ENCODE measurements at regions not wholly inside any gene's neighbourhood (a gene's known extent, or its start where the extent isn't known, plus 50 kb on each side); places are given as distances from the start of the nearest gene placed in this dataset.

DNA sequence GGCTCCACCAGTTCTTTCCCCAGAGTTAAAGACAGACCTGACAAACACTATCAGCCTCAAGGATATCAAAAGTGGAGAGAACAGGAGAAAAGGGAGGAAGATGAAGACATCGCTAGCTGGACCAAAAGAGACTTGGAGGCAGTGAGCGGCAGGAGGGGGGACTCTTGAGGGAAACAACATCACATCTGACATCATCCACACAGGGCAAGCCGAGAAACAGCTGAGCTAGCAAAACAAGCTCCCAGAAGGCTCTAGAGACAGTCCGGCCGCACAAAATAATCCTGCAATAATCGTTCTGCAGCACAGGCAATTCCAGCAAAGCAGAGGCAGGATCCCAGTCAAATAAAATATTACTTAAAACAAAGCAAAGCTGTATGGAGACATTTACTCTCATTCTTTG, 239.8 kb downstream of the EN1 start:
- TF ChIP-seq EP300 (conservative IDR thresholded peaks at IDR 0.05; ENCODE audit: poor library complexity, severe bottlenecking) (no peak), SMC3 (conservative IDR thresholded peaks at IDR 0.05; ENCODE audit: poor library complexity) (no peak), CTCF (IDR thresholded peaks at IDR 0.05; ENCODE audit: poor library complexity, severe bottlenecking) (no peak), MXI1 (conservative IDR thresholded peaks at IDR 0.05; ENCODE audit: poor library complexity, severe bottlenecking) (no peak), TAF1 (IDR thresholded peaks at IDR 0.05; ENCODE audit: low read depth) (no peak), RAD21 (conservative IDR thresholded peaks at IDR 0.05) (no peak), EZH2 (IDR thresholded peaks at IDR 0.05; ENCODE audit: borderline replicate concordance, insufficient read depth, low read length, poor library complexity, severe bottlenecking) (no peak), POLR2AphosphoS5 (IDR thresholded peaks at IDR 0.05) (no peak)
- TF ChIP-seq, protein P1, sequence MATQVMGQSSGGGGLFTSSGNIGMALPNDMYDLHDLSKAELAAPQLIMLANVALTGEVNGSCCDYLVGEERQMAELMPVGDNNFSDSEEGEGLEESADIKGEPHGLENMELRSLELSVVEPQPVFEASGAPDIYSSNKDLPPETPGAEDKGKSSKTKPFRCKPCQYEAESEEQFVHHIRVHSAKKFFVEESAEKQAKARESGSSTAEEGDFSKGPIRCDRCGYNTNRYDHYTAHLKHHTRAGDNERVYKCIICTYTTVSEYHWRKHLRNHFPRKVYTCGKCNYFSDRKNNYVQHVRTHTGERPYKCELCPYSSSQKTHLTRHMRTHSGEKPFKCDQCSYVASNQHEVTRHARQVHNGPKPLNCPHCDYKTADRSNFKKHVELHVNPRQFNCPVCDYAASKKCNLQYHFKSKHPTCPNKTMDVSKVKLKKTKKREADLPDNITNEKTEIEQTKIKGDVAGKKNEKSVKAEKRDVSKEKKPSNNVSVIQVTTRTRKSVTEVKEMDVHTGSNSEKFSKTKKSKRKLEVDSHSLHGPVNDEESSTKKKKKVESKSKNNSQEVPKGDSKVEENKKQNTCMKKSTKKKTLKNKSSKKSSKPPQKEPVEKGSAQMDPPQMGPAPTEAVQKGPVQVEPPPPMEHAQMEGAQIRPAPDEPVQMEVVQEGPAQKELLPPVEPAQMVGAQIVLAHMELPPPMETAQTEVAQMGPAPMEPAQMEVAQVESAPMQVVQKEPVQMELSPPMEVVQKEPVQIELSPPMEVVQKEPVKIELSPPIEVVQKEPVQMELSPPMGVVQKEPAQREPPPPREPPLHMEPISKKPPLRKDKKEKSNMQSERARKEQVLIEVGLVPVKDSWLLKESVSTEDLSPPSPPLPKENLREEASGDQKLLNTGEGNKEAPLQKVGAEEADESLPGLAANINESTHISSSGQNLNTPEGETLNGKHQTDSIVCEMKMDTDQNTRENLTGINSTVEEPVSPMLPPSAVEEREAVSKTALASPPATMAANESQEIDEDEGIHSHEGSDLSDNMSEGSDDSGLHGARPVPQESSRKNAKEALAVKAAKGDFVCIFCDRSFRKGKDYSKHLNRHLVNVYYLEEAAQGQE (IDR thresholded peaks at IDR 0.05; ENCODE audit: borderline replicate concordance): no peak
- no peak overlapping the region for H3K9ac ChIP-seq (ENCODE audit: low read length)
- H2AFZ ChIP-seq (ENCODE audit: low read depth, low read length): no peak overlapping the region
- no peaks in the 10 kb centered on the region for H3K9me2 ChIP-seq (ENCODE audit: insufficient read depth, low read length)
- no peaks in the 10 kb centered on the region for H3K36me3 ChIP-seq (ENCODE audit: insufficient read depth, low read length)
- no peak overlapping the region for H3K4me2 ChIP-seq (ENCODE audit: low read length)
- H3F3A ChIP-seq (ENCODE audit: insufficient read depth, low read length, poor library complexity, severe bottlenecking): no peaks in the 10 kb centered on the region
- H3K79me2 ChIP-seq (replicated peaks; ENCODE audit: insufficient read depth, low read length): no peaks in the 10 kb centered on the region
- H3K27ac ChIP-seq (ENCODE audit: low read length): no peak overlapping the region
- no peaks in the 10 kb centered on the region for H4K20me1 ChIP-seq (ENCODE audit: insufficient read depth)
- H3K27me3 ChIP-seq (ENCODE audit: insufficient read depth, low read depth, low read length): no peaks in the 10 kb centered on the region
- no peaks in the 10 kb centered on the region for H3K9me3 ChIP-seq (ENCODE audit: low read length)
- H3K4me3 ChIP-seq (ENCODE audit: low read length): no peak overlapping the region

GRCh38 chr2:118604811-118605210, 242.6 kb downstream of the EN1 start:
- TF ChIP-seq EP300 (conservative IDR thresholded peaks at IDR 0.05; ENCODE audit: poor library complexity, severe bottlenecking): no peak
- no peak for TF ChIP-seq MXI1 (conservative IDR thresholded peaks at IDR 0.05; ENCODE audit: poor library complexity, severe bottlenecking)
- TF ChIP-seq CTCF (IDR thresholded peaks at IDR 0.05; ENCODE audit: poor library complexity, severe bottlenecking): no peak
- TF ChIP-seq RAD21 (conservative IDR thresholded peaks at IDR 0.05): no peak
- TF ChIP-seq TAF1 (IDR thresholded peaks at IDR 0.05; ENCODE audit: low read depth): no peak
- TF ChIP-seq POLR2AphosphoS5 (IDR thresholded peaks at IDR 0.05): no peak
- TF ChIP-seq EZH2 (IDR thresholded peaks at IDR 0.05; ENCODE audit: borderline replicate concordance, insufficient read depth, low read length, poor library complexity, severe bottlenecking): no peak
- TF ChIP-seq, protein P1 (IDR thresholded peaks at IDR 0.05; ENCODE audit: borderline replicate concordance): no peak
- no peak for TF ChIP-seq SMC3 (conservative IDR thresholded peaks at IDR 0.05; ENCODE audit: poor library complexity)
- H3K36me3 ChIP-seq (ENCODE audit: insufficient read depth, low read length): no peaks in the 10 kb centered on the region
- H3K9me3 ChIP-seq (ENCODE audit: low read length): no peaks in the 10 kb centered on the region
- no peak overlapping the region for H3K27ac ChIP-seq (ENCODE audit: low read length)
- no peak overlapping the region for H2AFZ ChIP-seq (ENCODE audit: low read depth, low read length)
- no peak overlapping the region for H3K9ac ChIP-seq (ENCODE audit: low read length)
- no peak overlapping the region for H3K4me3 ChIP-seq (ENCODE audit: low read length)
- no peaks in the 10 kb centered on the region for H4K20me1 ChIP-seq (ENCODE audit: insufficient read depth)
- H3K79me2 ChIP-seq (replicated peaks; ENCODE audit: insufficient read depth, low read length): no peaks in the 10 kb centered on the region
- no peaks in the 10 kb centered on the region for H3K9me2 ChIP-seq (ENCODE audit: insufficient read depth, low read length)
- no peaks in the 10 kb centered on the region for H3F3A ChIP-seq (ENCODE audit: insufficient read depth, low read length, poor library complexity, severe bottlenecking)
- H3K4me2 ChIP-seq (ENCODE audit: low read length): no peak overlapping the region
- H3K27me3 ChIP-seq (ENCODE audit: insufficient read depth, low read depth, low read length): no peaks in the 10 kb centered on the region
